GM18502 (cell line): ENCODE measurements at regions not wholly inside any gene's neighbourhood (a gene's known extent, or its start where the extent isn't known, plus 50 kb on each side); places are given as distances from the start of the nearest gene placed in this dataset.

Experiments used
- ATAC-seq: cut with Tn5 transposase; IDR thresholded peaks from one replicate; pipeline ENCODE4 v1.9.1; 2021; ENCODE audit warnings: mild to moderate bottlenecking; ENCODE audit not compliant: unreplicated experiment, poor library complexity

- no peak for ATAC-seq
These were observed 245.1 kb downstream of the GXYLT1 start for GRCh38 chr12:41899577-41899976.

- ATAC-seq = peak; percentile 53
These were observed 247.1 kb downstream of the GXYLT1 start for GRCh38 chr12:41897593-41897992.

GRCh38 chr12:41893491-41893890, 251.2 kb downstream of the GXYLT1 start:
- no peak for ATAC-seq

- no peak for ATAC-seq
These were observed 252.4 kb downstream of the GXYLT1 start for GRCh38 chr12:41892302-41892701.

GRCh38 chr12:41891226-41891625, 253.4 kb downstream of the GXYLT1 start:
- ATAC-seq = no peak

- no peak for ATAC-seq
These were observed 256.4 kb downstream of the GXYLT1 start for GRCh38 chr12:41888285-41888684.

GRCh38 chr12:41881891-41882805, 262.5 kb downstream of the GXYLT1 start:
- no peak for ATAC-seq

- ATAC-seq = no peak
These were observed 275.2 kb downstream of the GXYLT1 start for GRCh38 chr12:41869432-41869831.

- ATAC-seq = no peak
These were observed 277.7 kb downstream of the GXYLT1 start for GRCh38 chr12:41866878-41867430.

- no peak for ATAC-seq
These were observed 288.4 kb downstream of the GXYLT1 start for GRCh38 chr12:41856228-41856627.

- no peak for ATAC-seq
These were observed 294.6 kb downstream of the GXYLT1 start for GRCh38 chr12:41850046-41850445.

- no peak for ATAC-seq
These were observed 298.0 kb downstream of the GXYLT1 start for GRCh38 chr12:41846718-41847117.

- no peak for ATAC-seq
These were observed 308.3 kb downstream of the GXYLT1 start for GRCh38 chr12:41836416-41836815.

GRCh38 chr12:41835556-41835955, 309.1 kb downstream of the GXYLT1 start:
- no peak for ATAC-seq

- no peak for ATAC-seq
These were observed 324.7 kb downstream of the GXYLT1 start for GRCh38 chr12:41819948-41820347.

- ATAC-seq = no peak
These were observed 340.6 kb downstream of the GXYLT1 start for GRCh38 chr12:41804026-41804425.

- no peak for ATAC-seq
These were observed 341.9 kb downstream of the GXYLT1 start for GRCh38 chr12:41802803-41803202.

- no peak for ATAC-seq
These were observed 343.4 kb downstream of the GXYLT1 start for GRCh38 chr12:41801261-41801660.

GRCh38 chr12:41799671-41800070, 345.0 kb downstream of the GXYLT1 start:
- ATAC-seq = no peak

- no peak for ATAC-seq
These were observed 348.8 kb downstream of the GXYLT1 start for GRCh38 chr12:41795910-41796309.

- ATAC-seq = no peak
These were observed 349.5 kb downstream of the GXYLT1 start for GRCh38 chr12:41795051-41795600.
